Neural cell (in vitro differentiated cells): ENCODE measurements at regions not wholly inside any gene's neighbourhood (a gene's known extent, or its start where the extent isn't known, plus 50 kb on each side); places are given as distances from the start of the nearest gene placed in this dataset.

Source experiments
- H2AFZ ChIP-seq: fragments of 200-600, 300-800 bp; sonication (generic), shearing (Covaris generic); 2 replicates; pipeline ENCODE4 v1.6.0; 2014; ENCODE audit warnings: low read depth, mild to moderate bottlenecking, antibody characterized with exemption, low read length, moderate library complexity
- H3F3A ChIP-seq: fragments of 200-600 bp; shearing (Covaris generic); 2 replicates; pipeline ENCODE4 v1.6.1; 2016; ENCODE audit warnings: mild to moderate bottlenecking, moderate library complexity, mixed read lengths, antibody characterized with exemption, low read length; ENCODE audit not compliant: insufficient read depth, poor library complexity, severe bottlenecking
- H3K27ac ChIP-seq: fragments of 200-600, 300-800 bp; sonication (generic), shearing (Covaris generic); 2 replicates; pipeline ENCODE4 v1.5.1; 2014; ENCODE audit warnings: mild to moderate bottlenecking, low read length, moderate library complexity
- H3K27me3 ChIP-seq: fragments of 300-800, 200-600 bp; sonication (generic), shearing (Covaris generic); 2 replicates; pipeline ENCODE4 v1.6.0; 2014; ENCODE audit warnings: mild to moderate bottlenecking, low read depth, low read length, moderate library complexity; ENCODE audit not compliant: insufficient read depth
- H3K36me3 ChIP-seq: fragments of 300-800, 200-600 bp; sonication (generic), shearing (Covaris generic); 2 replicates; pipeline ENCODE4 v1.5.1; 2014; ENCODE audit warnings: mild to moderate bottlenecking, antibody characterized with exemption, low read length, moderate library complexity; ENCODE audit not compliant: insufficient read depth
- H3K4me2 ChIP-seq: fragments of 300-800, 200-600 bp; sonication (generic), shearing (Covaris generic); 2 replicates; pipeline ENCODE4 v1.6.0; 2014; ENCODE audit warnings: mild to moderate bottlenecking, low read length
- H3K4me3 ChIP-seq: fragments of 300-800, 200-600 bp; sonication (generic), shearing (Covaris generic); 2 replicates; pipeline ENCODE4 v1.5.1; 2014; ENCODE audit warnings: mild to moderate bottlenecking, low read length, moderate library complexity
- H3K79me2 ChIP-seq: fragments of 200-600 bp; shearing (Covaris generic); replicated peaks from 2 replicates; pipeline ENCODE4 v1.6.0; 2014; ENCODE audit warnings: mild to moderate bottlenecking, low read length, moderate library complexity; ENCODE audit not compliant: insufficient read depth
- H3K9ac ChIP-seq: fragments of 300-800, 200-600 bp; sonication (generic), shearing (Covaris generic); 2 replicates; pipeline ENCODE4 v1.6.1; 2016; ENCODE audit warnings: mild to moderate bottlenecking, low read length, mixed read lengths
- H3K9me2 ChIP-seq: fragments of 200-600 bp; shearing (Covaris generic); 2 replicates; pipeline ENCODE4 v1.6.1; 2016; ENCODE audit warnings: mild to moderate bottlenecking, low read length, mixed read lengths; ENCODE audit not compliant: insufficient read depth
- H3K9me3 ChIP-seq: fragments of 200-600, 300-800 bp; sonication (generic), shearing (Covaris generic); 2 replicates; pipeline ENCODE4 v1.6.1; 2016; ENCODE audit warnings: mild to moderate bottlenecking, mixed run types, low read length, moderate library complexity, mixed read lengths
- H4K20me1 ChIP-seq: fragments of 200-600 bp; shearing (Covaris generic); 2 replicates; pipeline ENCODE4 v1.6.1; 2016; ENCODE audit warnings: mild to moderate bottlenecking, mixed run types; ENCODE audit not compliant: insufficient read depth
- CTCF ChIP-seq: fragments of 450-650 bp; IDR thresholded peaks from 2 replicates; pipeline ENCODE4 v1.5.1; 2014; ENCODE audit warnings: antibody characterized with exemption, mild to moderate bottlenecking, moderate library complexity; ENCODE audit not compliant: poor library complexity, severe bottlenecking
- EP300 ChIP-seq: fragments of 450-650 bp; conservative IDR thresholded peaks from 2 replicates; pipeline ENCODE4 v1.6.1; 2014; ENCODE audit warnings: antibody characterized with exemption, mild to moderate bottlenecking, moderate library complexity; ENCODE audit not compliant: poor library complexity, severe bottlenecking
- EZH2 ChIP-seq: fragments of 200-600, 300-800 bp; shearing (Covaris generic), sonication (generic); IDR thresholded peaks from 2 replicates; pipeline ENCODE4 v1.6.1; 2014; ENCODE audit warnings: antibody characterized with exemption, low read length, borderline replicate concordance, mild to moderate bottlenecking; ENCODE audit not compliant: insufficient read depth, poor library complexity, severe bottlenecking
- MXI1 ChIP-seq: fragments of 450-650 bp; conservative IDR thresholded peaks from 2 replicates; pipeline ENCODE4 v1.6.1; 2014; ENCODE audit warnings: antibody characterized with exemption, mild to moderate bottlenecking; ENCODE audit not compliant: poor library complexity, severe bottlenecking
- POLR2AphosphoS5 ChIP-seq: IDR thresholded peaks from 2 replicates; pipeline ENCODE4 v1.6.1; 2012
- RAD21 ChIP-seq: fragments of 450-650 bp; conservative IDR thresholded peaks from 2 replicates; pipeline ENCODE4 v1.6.1; 2014; ENCODE audit warnings: antibody characterized with exemption, mild to moderate bottlenecking, moderate library complexity
- REST ChIP-seq: IDR thresholded peaks from 2 replicates; pipeline ENCODE4 v1.6.1; 2012; ENCODE audit warnings: borderline replicate concordance
- SMC3 ChIP-seq: fragments of 450-650 bp; conservative IDR thresholded peaks from 2 replicates; pipeline ENCODE4 v1.6.1; 2014; ENCODE audit warnings: antibody characterized with exemption, mild to moderate bottlenecking, moderate library complexity; ENCODE audit not compliant: poor library complexity
- TAF1 ChIP-seq: IDR thresholded peaks from 2 replicates; pipeline ENCODE4 v1.6.1; 2012; ENCODE audit warnings: low read depth

GRCh38 chr7:88515301-88515700, 208.6 kb upstream of the STEAP4 start:
- no peak overlapping the region for H3K4me2 ChIP-seq
- no peak for TF ChIP-seq POLR2AphosphoS5
- no peak for TF ChIP-seq RAD21
- no peak for TF ChIP-seq REST
- no peak for TF ChIP-seq MXI1
- no peak for TF ChIP-seq TAF1
- no peak for TF ChIP-seq EZH2
- no peak for TF ChIP-seq SMC3
- TF ChIP-seq CTCF, result no peak
- TF ChIP-seq EP300, result no peak
- H3K79me2 ChIP-seq, result no peaks in the 10 kb centered on the region

GRCh38 chr7:88509341-88509740, 202.6 kb upstream of the STEAP4 start:
- H2AFZ ChIP-seq, result no peak overlapping the region
- H3K27me3 ChIP-seq, result no peaks in the 10 kb centered on the region
- no peak overlapping the region for H3K4me3 ChIP-seq
- H3K9me3 ChIP-seq, result no peaks in the 10 kb centered on the region
- H4K20me1 ChIP-seq, result no peaks in the 10 kb centered on the region
- no peaks in the 10 kb centered on the region for H3F3A ChIP-seq
- TF ChIP-seq SMC3 (no peak), CTCF (no peak), POLR2AphosphoS5 (no peak), MXI1 (no peak), EZH2 (no peak), EP300 (no peak), REST (no peak), TAF1 (no peak), RAD21 (no peak)
- no peaks in the 10 kb centered on the region for H3K36me3 ChIP-seq
- no peak overlapping the region for H3K4me2 ChIP-seq
- no peaks in the 10 kb centered on the region for H3K9me2 ChIP-seq
- no peak overlapping the region for H3K9ac ChIP-seq
- H3K79me2 ChIP-seq, result no peaks in the 10 kb centered on the region
- no peak overlapping the region for H3K27ac ChIP-seq

More at GRCh38 chr7:88515301-88515700, 208.6 kb upstream of the STEAP4 start:
- H3K27ac ChIP-seq, result no peak overlapping the region
- H3F3A ChIP-seq, result no peaks in the 10 kb centered on the region
- H3K9me2 ChIP-seq, result no peaks in the 10 kb centered on the region
- H3K27me3 ChIP-seq, result no peaks in the 10 kb centered on the region
- no peak overlapping the region for H2AFZ ChIP-seq
- H3K9ac ChIP-seq, result no peak overlapping the region
- no peaks in the 10 kb centered on the region for H3K36me3 ChIP-seq
- no peaks in the 10 kb centered on the region for H4K20me1 ChIP-seq
- H3K4me3 ChIP-seq, result no peak overlapping the region
- H3K9me3 ChIP-seq, result no peaks in the 10 kb centered on the region
